HG03460 (cell line): ENCODE measurements at regions not wholly inside any gene's neighbourhood (a gene's known extent, or its start where the extent isn't known, plus 50 kb on each side); places are given as distances from the start of the nearest gene placed in this dataset.

ENCODE experiments used
- ATAC-seq: cut with Tn5 transposase; IDR thresholded peaks from one replicate; pipeline ENCODE4 v1.9.1; 2021; ENCODE audit not compliant: unreplicated experiment

GRCh38 chr12:66903782-66904396 is 225.0 kb upstream of the GRIP1 start:
- no peak for ATAC-seq

- ATAC-seq = no peak
These were observed 226.3 kb upstream of the GRIP1 start for GRCh38 chr12:66905201-66905600.

- ATAC-seq = no peak
These were observed 231.6 kb upstream of the GRIP1 start for GRCh38 chr12:66910366-66910974.

- ATAC-seq = no peak
These were observed 236.5 kb upstream of the GRIP1 start for GRCh38 chr12:66915306-66915904.

GRCh38 chr12:66916189-66916588 is 237.3 kb upstream of the GRIP1 start:
- no peak for ATAC-seq

- no peak for ATAC-seq
These were observed 240.6 kb upstream of the GRIP1 start for GRCh38 chr12:66919466-66919865.

- ATAC-seq = no peak
These were observed 241.3 kb upstream of the GRIP1 start for GRCh38 chr12:66920205-66920604.

- ATAC-seq = no peak
These were observed 242.3 kb upstream of the GRIP1 start for GRCh38 chr12:66921151-66921550.

GRCh38 chr12:66925083-66925482 is 246.2 kb upstream of the GRIP1 start:
- no peak for ATAC-seq

- no peak for ATAC-seq
These were observed 250.2 kb upstream of the GRIP1 start for GRCh38 chr12:66929121-66929520.

GRCh38 chr12:66931091-66931490 is 252.2 kb upstream of the GRIP1 start:
- ATAC-seq = no peak

- ATAC-seq = no peak
These were observed 253.2 kb upstream of the GRIP1 start for GRCh38 chr12:66932126-66932525.

- no peak for ATAC-seq
These were observed 255.6 kb upstream of the GRIP1 start for GRCh38 chr12:66934302-66935062.

GRCh38 chr12:66941150-66941549 is 262.3 kb upstream of the GRIP1 start:
- ATAC-seq = no peak

- ATAC-seq = no peak
These were observed 264.0 kb upstream of the GRIP1 start for GRCh38 chr12:66942741-66943465.

GRCh38 chr12:66944365-66944764 is 265.5 kb upstream of the GRIP1 start:
- ATAC-seq = no peak

GRCh38 chr12:66945189-66945817 is 266.4 kb upstream of the GRIP1 start:
- ATAC-seq = no peak

GRCh38 chr12:66947119-66947518 is 268.2 kb upstream of the GRIP1 start:
- ATAC-seq = no peak

- no peak for ATAC-seq
These were observed 273.8 kb upstream of the GRIP1 start for GRCh38 chr12:66952668-66953067.

GRCh38 chr12:66956300-66956699 is 277.4 kb upstream of the GRIP1 start:
- no peak for ATAC-seq

GRCh38 chr12:66959276-66959675 is 280.4 kb upstream of the GRIP1 start:
- ATAC-seq = no peak
